ENCODE measurements at regions not wholly inside any gene's neighbourhood (a gene's known extent, or its start where the extent isn't known, plus 50 kb on each side); places are given as distances from the start of the nearest gene placed in this dataset.
A peak's percentile ranks its signal among the peaks of the same experiment; 100 is the strongest.

GRCh38 chr11:109552376-109552775, 130.4 kb downstream of the C11orf87 start:
- DNase-seq (ENCODE audit: low read depth in 2 of 3, low spot score in 2 of 3): no peak

GRCh38 chr11:109553284-109553683, 131.3 kb downstream of the C11orf87 start:
- DNase-seq (ENCODE audit: low read depth in 2 of 3, low spot score in 2 of 3): no peak

GRCh38 chr11:109554951-109555350, 133.0 kb downstream of the C11orf87 start:
- DNase-seq (ENCODE audit: low read depth in 2 of 3, low spot score in 2 of 3): no peak

- no peak for DNase-seq (ENCODE audit: low read depth in 2 of 3, low spot score in 2 of 3)
Measured at GRCh38 chr11:109564241-109564640, 142.3 kb downstream of the C11orf87 start.

- no peak for DNase-seq (ENCODE audit: low read depth in 2 of 3, low spot score in 2 of 3)
Measured at GRCh38 chr11:109582470-109582869, 160.5 kb downstream of the C11orf87 start.

- DNase-seq (ENCODE audit: low read depth in 2 of 3, low spot score in 2 of 3): no peak
Measured at GRCh38 chr11:109584001-109584972, 162.3 kb downstream of the C11orf87 start.

- no peak for DNase-seq (ENCODE audit: low read depth in 2 of 3, low spot score in 2 of 3)
Measured at GRCh38 chr11:109586789-109587188, 164.8 kb downstream of the C11orf87 start.

GRCh38 chr11:109590782-109591181, 168.8 kb downstream of the C11orf87 start:
- DNase-seq (ENCODE audit: low read depth in 2 of 3, low spot score in 2 of 3): no peak

- no peak for DNase-seq (ENCODE audit: low read depth in 2 of 3, low spot score in 2 of 3)
Measured at GRCh38 chr11:109597336-109597735, 175.3 kb downstream of the C11orf87 start.

GRCh38 chr11:109604481-109605400, 182.8 kb downstream of the C11orf87 start:
- DNase-seq (ENCODE audit: low read depth in 2 of 3, low spot score in 2 of 3): no peak

GRCh38 chr11:109606256-109606655, 184.3 kb downstream of the C11orf87 start:
- no peak for DNase-seq (ENCODE audit: low read depth in 2 of 3, low spot score in 2 of 3)

- no peak for DNase-seq (ENCODE audit: low read depth in 2 of 3, low spot score in 2 of 3)
Measured at GRCh38 chr11:109609454-109610185, 187.6 kb downstream of the C11orf87 start.

GRCh38 chr11:109612496-109612895, 190.5 kb downstream of the C11orf87 start:
- DNase-seq (ENCODE audit: low read depth in 2 of 3, low spot score in 2 of 3): no peak

- no peak for DNase-seq (ENCODE audit: low read depth in 2 of 3, low spot score in 2 of 3)
Measured at GRCh38 chr11:109619498-109619897, 197.5 kb downstream of the C11orf87 start.

GRCh38 chr11:109629734-109630133, 207.7 kb downstream of the C11orf87 start:
- no peak for DNase-seq (ENCODE audit: low read depth in 2 of 3, low spot score in 2 of 3)

- peak in 1 of 3 donors; percentile 4 for DNase-seq (ENCODE audit: low read depth in 2 of 3, low spot score in 2 of 3)
Measured at GRCh38 chr11:109641549-109641948, 219.6 kb downstream of the C11orf87 start.

- no peak for DNase-seq (ENCODE audit: low read depth in 2 of 3, low spot score in 2 of 3)
Measured at GRCh38 chr11:109644152-109644551, 222.2 kb downstream of the C11orf87 start.

- DNase-seq (ENCODE audit: low read depth in 2 of 3, low spot score in 2 of 3): no peak
Measured at GRCh38 chr11:109648804-109649203, 226.8 kb downstream of the C11orf87 start.

GRCh38 chr11:109654091-109654490, 232.1 kb downstream of the C11orf87 start:
- DNase-seq (ENCODE audit: low read depth in 2 of 3, low spot score in 2 of 3): no peak

- DNase-seq (ENCODE audit: low read depth in 2 of 3, low spot score in 2 of 3): no peak
Measured at GRCh38 chr11:109658190-109658589, 236.2 kb downstream of the C11orf87 start.

GRCh38 chr11:109667719-109668118, 245.7 kb downstream of the C11orf87 start:
- DNase-seq (ENCODE audit: low read depth in 2 of 3, low spot score in 2 of 3): no peak

Data from hematopoietic multipotent progenitor cell (in vitro differentiated cells).